ENCODE measurements at regions not wholly inside any gene's neighbourhood (a gene's known extent, or its start where the extent isn't known, plus 50 kb on each side); places are given as distances from the start of the nearest gene placed in this dataset.
A peak's percentile ranks its signal among the peaks of the same experiment; 100 is the strongest.

DNA sequence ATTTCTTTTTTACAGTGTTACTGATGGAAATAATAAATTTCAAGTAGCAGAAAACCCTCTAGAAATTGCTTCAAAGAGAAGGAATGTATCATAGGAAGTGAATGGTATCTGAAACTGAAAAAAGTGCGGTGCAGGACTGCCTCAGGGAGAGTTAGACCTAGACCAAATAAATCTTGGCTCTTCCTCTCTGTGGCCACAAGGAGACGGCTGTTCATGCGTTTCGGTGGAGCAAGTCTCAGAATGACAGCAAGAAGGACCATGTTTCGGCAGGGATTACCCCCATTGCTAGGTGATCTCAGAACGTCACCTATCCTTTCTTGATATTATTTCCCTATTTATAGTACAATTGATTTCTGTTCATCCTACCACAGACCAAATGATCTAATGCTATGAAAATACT is 522.3 kb downstream of the SOX11 start:
- DNase-seq = peak; percentile 63
- Histone ChIP-seq H4K5ac (ENCODE audit: low read length) (no peak overlapping the region), H3K27ac (ENCODE audit: low read depth, low read length) (no peak overlapping the region), H3K4me1 (ENCODE audit: control insufficient read depth, low read depth, low read length) (no peaks in the 10 kb centered on the region), H3K23ac (ENCODE audit: low read length) (no peak overlapping the region), H3K36me3 (ENCODE audit: control insufficient read depth, insufficient read depth, low read length) (no peaks in the 10 kb centered on the region), H3K27me3 (ENCODE audit: insufficient read depth, low read length, poor library complexity) (no peaks in the 10 kb centered on the region), H3K4me2 (ENCODE audit: low read length) (no peak overlapping the region), H3K79me1 (ENCODE audit: low read length) (no peaks in the 10 kb centered on the region), H2BK15ac (replicated peaks; ENCODE audit: low read depth) (no peak overlapping the region), H3K79me2 (ENCODE audit: control insufficient read depth, insufficient read depth, low read length) (no peaks in the 10 kb centered on the region), H2BK5ac (ENCODE audit: low read length) (no peak overlapping the region), H3K4me3 (ENCODE audit: low read length) (no peak overlapping the region), H4K8ac (ENCODE audit: low read depth, low read length) (no peak overlapping the region), H3K4ac (ENCODE audit: low read depth, low read length) (no peak overlapping the region), H3K18ac (ENCODE audit: low read length) (no peak overlapping the region), H3K9ac (ENCODE audit: low read length) (no peak overlapping the region), H2BK120ac (ENCODE audit: low read depth, low read length) (no peak overlapping the region), H3K56ac (ENCODE audit: low read length) (no peak overlapping the region), H2AK5ac (ENCODE audit: low read length) (no peak overlapping the region)
- no CpG with 5 or more reads among the region's 6 CpGs for WGBS (ENCODE audit: extremely low coverage, insufficient coverage, low lambda C conversion rate)

DNA sequence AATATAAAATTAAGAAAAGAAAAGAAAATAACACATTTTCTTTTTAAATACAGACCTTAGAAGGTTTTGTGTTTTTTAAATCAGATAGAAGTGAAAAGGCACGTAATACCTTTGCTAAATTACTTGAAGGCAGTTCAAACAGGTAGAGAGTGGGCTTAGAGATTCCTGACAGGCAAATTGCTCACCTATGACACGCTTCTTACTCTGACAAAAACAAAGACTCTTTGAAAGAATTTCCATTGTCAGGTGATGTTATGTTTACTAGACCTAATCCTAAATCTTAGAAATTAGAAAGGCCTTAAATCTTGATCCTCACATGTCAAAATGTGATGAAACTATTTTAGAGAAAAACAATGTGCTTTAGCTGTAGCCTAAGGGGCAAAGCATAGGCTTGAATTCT is 522.9 kb downstream of the SOX11 start:
- Histone ChIP-seq H3K23ac (ENCODE audit: low read length) (no peak overlapping the region), H2AK5ac (ENCODE audit: low read length) (no peak overlapping the region), H4K8ac (ENCODE audit: low read depth, low read length) (no peak overlapping the region), H3K4ac (ENCODE audit: low read depth, low read length) (no peak overlapping the region), H3K9ac (ENCODE audit: low read length) (no peak overlapping the region), H3K36me3 (ENCODE audit: control insufficient read depth, insufficient read depth, low read length) (no peaks in the 10 kb centered on the region), H2BK120ac (ENCODE audit: low read depth, low read length) (no peak overlapping the region), H3K18ac (ENCODE audit: low read length) (no peak overlapping the region), H3K56ac (ENCODE audit: low read length) (no peak overlapping the region), H3K4me3 (ENCODE audit: low read length) (no peak overlapping the region), H3K4me2 (ENCODE audit: low read length) (no peak overlapping the region), H3K79me1 (ENCODE audit: low read length) (no peaks in the 10 kb centered on the region), H4K5ac (ENCODE audit: low read length) (no peak overlapping the region), H2BK15ac (replicated peaks; ENCODE audit: low read depth) (no peak overlapping the region), H3K79me2 (ENCODE audit: control insufficient read depth, insufficient read depth, low read length) (no peaks in the 10 kb centered on the region), H3K4me1 (ENCODE audit: control insufficient read depth, low read depth, low read length) (no peaks in the 10 kb centered on the region), H2BK5ac (ENCODE audit: low read length) (no peak overlapping the region), H3K27me3 (ENCODE audit: insufficient read depth, low read length, poor library complexity) (no peaks in the 10 kb centered on the region), H3K27ac (ENCODE audit: low read depth, low read length) (no peak overlapping the region)
- peak; percentile 33 for DNase-seq
- no CpG with 5 or more reads among the region's 2 CpGs for WGBS (ENCODE audit: extremely low coverage, insufficient coverage, low lambda C conversion rate)

DNA sequence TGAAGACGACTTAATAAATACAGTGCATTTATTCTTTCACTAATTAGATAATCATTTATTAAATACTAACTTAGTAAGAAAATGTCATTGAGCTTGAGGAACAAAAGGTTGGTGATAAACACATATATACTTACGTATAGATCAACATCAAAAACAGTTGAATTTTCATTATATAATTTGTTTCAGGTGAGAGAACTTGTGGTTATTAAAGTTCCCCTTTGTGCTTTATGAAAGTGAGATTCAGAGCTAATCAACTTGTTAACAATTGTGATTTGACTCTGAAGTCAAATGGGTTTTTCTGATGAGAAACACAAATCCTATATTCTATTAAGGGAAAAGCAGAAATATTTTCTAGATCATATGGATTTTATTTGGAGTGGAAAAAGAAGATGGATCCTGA is 524.0 kb downstream of the SOX11 start:
- no peak overlapping the region for H3K4ac ChIP-seq (ENCODE audit: low read depth, low read length)
- no peak overlapping the region for H4K8ac ChIP-seq (ENCODE audit: low read depth, low read length)
- no peak overlapping the region for H3K23ac ChIP-seq (ENCODE audit: low read length)
- no peak overlapping the region for H3K4me3 ChIP-seq (ENCODE audit: low read length)
- no peaks in the 10 kb centered on the region for H3K79me1 ChIP-seq (ENCODE audit: low read length)
- no peak overlapping the region for H3K56ac ChIP-seq (ENCODE audit: low read length)
- H2BK120ac ChIP-seq (ENCODE audit: low read depth, low read length) = no peak overlapping the region
- H2BK5ac ChIP-seq (ENCODE audit: low read length) = no peak overlapping the region
- no peak overlapping the region for H3K4me2 ChIP-seq (ENCODE audit: low read length)
- H2BK15ac ChIP-seq (replicated peaks; ENCODE audit: low read depth) = no peak overlapping the region
- H3K4me1 ChIP-seq (ENCODE audit: control insufficient read depth, low read depth, low read length) = no peaks in the 10 kb centered on the region
- H3K79me2 ChIP-seq (ENCODE audit: control insufficient read depth, insufficient read depth, low read length) = no peaks in the 10 kb centered on the region
- H4K5ac ChIP-seq (ENCODE audit: low read length) = no peak overlapping the region
- no peaks in the 10 kb centered on the region for H3K27me3 ChIP-seq (ENCODE audit: insufficient read depth, low read length, poor library complexity)
- no peak overlapping the region for H3K18ac ChIP-seq (ENCODE audit: low read length)
- no peak overlapping the region for H2AK5ac ChIP-seq (ENCODE audit: low read length)
- H3K9ac ChIP-seq (ENCODE audit: low read length) = no peak overlapping the region
- no CpG with 5 or more reads among the region's 2 CpGs for WGBS (ENCODE audit: extremely low coverage, insufficient coverage, low lambda C conversion rate)
- DNase-seq = no peak
- H3K36me3 ChIP-seq (ENCODE audit: control insufficient read depth, insufficient read depth, low read length) = no peaks in the 10 kb centered on the region
- H3K27ac ChIP-seq (ENCODE audit: low read depth, low read length) = no peak overlapping the region

DNA sequence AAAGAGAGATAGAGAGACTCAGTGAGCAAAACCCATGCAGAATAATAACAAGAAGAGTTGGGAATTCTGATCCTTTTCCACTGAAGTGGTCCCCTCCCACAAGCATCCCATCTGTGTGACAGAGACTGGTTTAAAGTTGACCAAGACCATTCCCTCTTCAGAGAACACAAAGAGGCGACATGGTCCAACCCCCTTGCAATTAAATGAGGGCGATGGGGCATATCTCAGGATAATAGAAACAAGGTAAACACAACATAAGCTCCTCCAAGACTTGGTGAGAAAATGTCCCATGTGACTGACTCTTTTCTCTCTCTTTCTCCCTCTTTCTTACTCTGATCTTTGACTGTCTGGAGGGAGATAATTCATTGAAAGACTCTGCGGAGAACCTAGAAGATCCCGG is 526.7 kb downstream of the SOX11 start:
- Histone ChIP-seq H3K4me2 (ENCODE audit: low read length) (no peak overlapping the region), H3K27ac (ENCODE audit: low read depth, low read length) (no peak overlapping the region), H3K27me3 (ENCODE audit: insufficient read depth, low read length, poor library complexity) (no peaks in the 10 kb centered on the region), H4K8ac (ENCODE audit: low read depth, low read length) (no peak overlapping the region), H3K23ac (ENCODE audit: low read length) (no peak overlapping the region), H4K5ac (ENCODE audit: low read length) (no peak overlapping the region), H3K9ac (ENCODE audit: low read length) (no peak overlapping the region), H2AK5ac (ENCODE audit: low read length) (no peak overlapping the region), H3K79me1 (ENCODE audit: low read length) (no peaks in the 10 kb centered on the region), H3K4me3 (ENCODE audit: low read length) (no peak overlapping the region), H3K4me1 (ENCODE audit: control insufficient read depth, low read depth, low read length) (no peaks in the 10 kb centered on the region), H2BK120ac (ENCODE audit: low read depth, low read length) (no peak overlapping the region), H3K18ac (ENCODE audit: low read length) (no peak overlapping the region), H3K79me2 (ENCODE audit: control insufficient read depth, insufficient read depth, low read length) (no peaks in the 10 kb centered on the region), H3K56ac (ENCODE audit: low read length) (no peak overlapping the region), H3K36me3 (ENCODE audit: control insufficient read depth, insufficient read depth, low read length) (no peaks in the 10 kb centered on the region), H3K4ac (ENCODE audit: low read depth, low read length) (no peak overlapping the region), H2BK5ac (ENCODE audit: low read length) (no peak overlapping the region), H2BK15ac (replicated peaks; ENCODE audit: low read depth) (no peak overlapping the region)
- no CpG with 5 or more reads among the region's 4 CpGs for WGBS (ENCODE audit: extremely low coverage, insufficient coverage, low lambda C conversion rate)
- no peak for DNase-seq

DNA sequence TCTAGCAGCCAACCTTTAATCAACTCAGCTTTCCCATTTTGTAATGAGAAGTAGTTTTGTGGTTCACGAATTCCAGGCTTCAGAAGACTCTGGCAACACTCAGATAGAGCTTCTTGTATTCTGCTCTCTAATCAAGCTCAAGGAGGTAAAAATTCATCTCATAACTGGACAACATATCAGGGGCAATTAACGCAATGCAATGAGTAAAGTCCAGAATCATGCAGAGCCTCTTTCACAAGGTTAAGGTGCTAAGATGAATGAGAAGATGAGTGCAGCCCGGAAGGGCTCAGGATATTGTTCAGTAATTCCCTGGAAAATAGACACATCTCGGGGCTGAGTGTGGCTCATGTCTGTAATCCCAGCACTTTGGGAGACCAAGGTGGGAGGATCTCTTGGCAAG is 527.7 kb downstream of the SOX11 start:
- H3K23ac ChIP-seq (ENCODE audit: low read length) = no peak overlapping the region

DNA sequence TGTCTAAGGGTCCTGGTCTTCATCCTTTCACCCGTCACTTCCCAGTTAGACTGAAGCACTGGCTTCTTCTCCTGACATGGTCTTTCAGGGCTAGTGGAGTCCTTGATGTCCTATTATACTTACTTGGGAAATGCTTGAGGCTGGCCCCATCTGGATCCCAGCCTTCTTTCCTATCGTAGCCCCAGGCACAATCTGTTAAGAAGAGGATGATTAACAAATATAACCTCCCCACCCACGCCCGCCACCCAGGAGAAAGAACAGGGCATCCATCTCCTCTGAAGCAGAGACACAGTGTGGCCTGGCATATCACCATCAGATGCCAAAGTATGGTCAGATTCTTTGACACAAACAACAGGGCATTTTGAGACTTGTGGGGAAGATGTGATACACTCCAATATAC is 530.1 kb downstream of the SOX11 start:
- H3K4me2 ChIP-seq (ENCODE audit: low read length) = no peak overlapping the region
- H3K23ac ChIP-seq (ENCODE audit: low read length) = no peak overlapping the region

More for the DNA sequence above, 527.7 kb downstream of the SOX11 start:
- Histone ChIP-seq H3K18ac (ENCODE audit: low read length) (no peak overlapping the region), H4K5ac (ENCODE audit: low read length) (no peak overlapping the region), H3K36me3 (ENCODE audit: control insufficient read depth, insufficient read depth, low read length) (no peaks in the 10 kb centered on the region), H3K79me2 (ENCODE audit: control insufficient read depth, insufficient read depth, low read length) (no peaks in the 10 kb centered on the region), H2BK5ac (ENCODE audit: low read length) (no peak overlapping the region), H3K4me2 (ENCODE audit: low read length) (no peak overlapping the region), H3K9ac (ENCODE audit: low read length) (no peak overlapping the region), H4K8ac (ENCODE audit: low read depth, low read length) (no peak overlapping the region), H2AK5ac (ENCODE audit: low read length) (no peak overlapping the region), H3K27me3 (ENCODE audit: insufficient read depth, low read length, poor library complexity) (no peaks in the 10 kb centered on the region), H3K4me3 (ENCODE audit: low read length) (no peak overlapping the region), H2BK15ac (replicated peaks; ENCODE audit: low read depth) (no peak overlapping the region), H3K27ac (ENCODE audit: low read depth, low read length) (no peak overlapping the region), H3K4ac (ENCODE audit: low read depth, low read length) (no peak overlapping the region), H3K4me1 (ENCODE audit: control insufficient read depth, low read depth, low read length) (no peaks in the 10 kb centered on the region), H3K79me1 (ENCODE audit: low read length) (no peaks in the 10 kb centered on the region), H3K56ac (ENCODE audit: low read length) (no peak overlapping the region), H2BK120ac (ENCODE audit: low read depth, low read length) (no peak overlapping the region)
- no peak for DNase-seq
- no CpG with 5 or more reads among the region's 4 CpGs for WGBS (ENCODE audit: extremely low coverage, insufficient coverage, low lambda C conversion rate)

More for the DNA sequence above, 530.1 kb downstream of the SOX11 start:
- no peak overlapping the region for H3K18ac ChIP-seq (ENCODE audit: low read length)
- no CpG with 5 or more reads among the region's 4 CpGs for WGBS (ENCODE audit: extremely low coverage, insufficient coverage, low lambda C conversion rate)
- no peaks in the 10 kb centered on the region for H3K79me2 ChIP-seq (ENCODE audit: control insufficient read depth, insufficient read depth, low read length)
- no peaks in the 10 kb centered on the region for H3K36me3 ChIP-seq (ENCODE audit: control insufficient read depth, insufficient read depth, low read length)
- no peak overlapping the region for H2BK5ac ChIP-seq (ENCODE audit: low read length)
- H3K79me1 ChIP-seq (ENCODE audit: low read length) = no peaks in the 10 kb centered on the region
- no peak overlapping the region for H4K8ac ChIP-seq (ENCODE audit: low read depth, low read length)
- H3K27ac ChIP-seq (ENCODE audit: low read depth, low read length) = no peak overlapping the region
- no peak overlapping the region for H3K9ac ChIP-seq (ENCODE audit: low read length)
- no peak overlapping the region for H3K56ac ChIP-seq (ENCODE audit: low read length)
- no peak overlapping the region for H4K5ac ChIP-seq (ENCODE audit: low read length)
- H2BK120ac ChIP-seq (ENCODE audit: low read depth, low read length) = no peak overlapping the region
- H3K4ac ChIP-seq (ENCODE audit: low read depth, low read length) = no peak overlapping the region
- H3K27me3 ChIP-seq (ENCODE audit: insufficient read depth, low read length, poor library complexity) = no peaks in the 10 kb centered on the region
- DNase-seq = no peak
- no peak overlapping the region for H3K4me3 ChIP-seq (ENCODE audit: low read length)
- H2AK5ac ChIP-seq (ENCODE audit: low read length) = no peak overlapping the region
- no peaks in the 10 kb centered on the region for H3K4me1 ChIP-seq (ENCODE audit: control insufficient read depth, low read depth, low read length)
- no peak overlapping the region for H2BK15ac ChIP-seq (replicated peaks; ENCODE audit: low read depth)

Measured in mesendoderm (in vitro differentiated cells).